Prostate gland (tissue), 2 donors: ENCODE measurements at regions not wholly inside any gene's neighbourhood (a gene's known extent, or its start where the extent isn't known, plus 50 kb on each side); places are given as distances from the start of the nearest gene placed in this dataset.

Experiments
- POLR2A ChIP-seq: fragments of 450-650 bp; IDR thresholded peaks from one replicate; pipeline ENCODE4 v1.6.1; 2016; ENCODE audit warnings: antibody characterized with exemption, mild to moderate bottlenecking
- POLR2AphosphoS5 ChIP-seq: sonication (generic); formaldehyde crosslinking; IDR thresholded peaks from one replicate; pipeline ENCODE4 v1.6.1; 2017; ENCODE audit warnings: antibody characterized with exemption
- TF ChIP-seq, protein P1 (sequence below), 4 experiments: fragments of 200-600 bp in 2 of 4; fragments of 450-650 bp in 2 of 4; sonication (generic) in 2 of 4; IDR thresholded peaks; 1 replicate in 3 of 4; 2 replicates in 1 of 4; pipeline ENCODE4 v1.5.1; 2016 to 2019; ENCODE audit warnings: antibody characterized with exemption in 4 of 4, mild to moderate bottlenecking in 2 of 4, moderate library complexity in 2 of 4

DNA sequence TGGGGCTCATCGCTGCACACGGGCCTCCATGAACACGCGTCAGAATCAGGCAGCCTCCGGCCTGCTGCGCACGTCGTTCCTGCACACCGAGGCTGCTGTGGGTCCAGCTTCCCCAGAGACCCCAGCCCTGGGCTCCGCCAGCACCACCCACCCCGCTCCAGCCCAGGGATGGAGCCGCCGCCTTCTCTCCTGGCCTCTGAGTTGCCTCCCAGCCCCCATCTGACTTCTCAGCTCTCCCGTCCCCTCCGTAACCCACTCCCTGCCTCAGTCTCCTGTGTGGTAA lies 253.9 kb upstream of the SFSWAP start:
- TF ChIP-seq, protein P1, sequence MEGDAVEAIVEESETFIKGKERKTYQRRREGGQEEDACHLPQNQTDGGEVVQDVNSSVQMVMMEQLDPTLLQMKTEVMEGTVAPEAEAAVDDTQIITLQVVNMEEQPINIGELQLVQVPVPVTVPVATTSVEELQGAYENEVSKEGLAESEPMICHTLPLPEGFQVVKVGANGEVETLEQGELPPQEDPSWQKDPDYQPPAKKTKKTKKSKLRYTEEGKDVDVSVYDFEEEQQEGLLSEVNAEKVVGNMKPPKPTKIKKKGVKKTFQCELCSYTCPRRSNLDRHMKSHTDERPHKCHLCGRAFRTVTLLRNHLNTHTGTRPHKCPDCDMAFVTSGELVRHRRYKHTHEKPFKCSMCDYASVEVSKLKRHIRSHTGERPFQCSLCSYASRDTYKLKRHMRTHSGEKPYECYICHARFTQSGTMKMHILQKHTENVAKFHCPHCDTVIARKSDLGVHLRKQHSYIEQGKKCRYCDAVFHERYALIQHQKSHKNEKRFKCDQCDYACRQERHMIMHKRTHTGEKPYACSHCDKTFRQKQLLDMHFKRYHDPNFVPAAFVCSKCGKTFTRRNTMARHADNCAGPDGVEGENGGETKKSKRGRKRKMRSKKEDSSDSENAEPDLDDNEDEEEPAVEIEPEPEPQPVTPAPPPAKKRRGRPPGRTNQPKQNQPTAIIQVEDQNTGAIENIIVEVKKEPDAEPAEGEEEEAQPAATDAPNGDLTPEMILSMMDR (IDR thresholded peaks at IDR 0.05), result no peak
- no peak for TF ChIP-seq POLR2A
- TF ChIP-seq POLR2AphosphoS5, result no peak
